PC-3 (cell line): ENCODE measurements at regions not wholly inside any gene's neighbourhood (a gene's known extent, or its start where the extent isn't known, plus 50 kb on each side); places are given as distances from the start of the nearest gene placed in this dataset.
"Not testable (repeated sequence)": the region's sequence is repeated elsewhere in the genome, so short reads cannot be mapped to it uniquely, and the experiment has no call there.

Source experiments
- CTCF ChIP-seq: fragments of 300-600 bp; sonication (generic); conservative IDR thresholded peaks from 2 replicates; pipeline ENCODE4 v1.5.1; 2017; ENCODE audit warnings: antibody characterized with exemption, low read depth, mild to moderate bottlenecking, low read length
- EZH2phosphoT487 ChIP-seq: fragments of 300-600 bp; sonication (generic); IDR thresholded peaks from 2 replicates; pipeline ENCODE4 v1.6.1; 2018; ENCODE audit warnings: mild to moderate bottlenecking, antibody characterized with exemption, low read length, borderline replicate concordance

GRCh38 chr14:89104861-89105260 lies 280.4 kb downstream of the TTC8 start:
- TF ChIP-seq CTCF, EZH2phosphoT487: not testable (repeated sequence)
